Upper lobe of left lung (tissue), 4 donors: ENCODE measurements at regions not wholly inside any gene's neighbourhood (a gene's known extent, or its start where the extent isn't known, plus 50 kb on each side); places are given as distances from the start of the nearest gene placed in this dataset.

Experiments used
- CTCF ChIP-seq, 6 experiments: fragments of 450-650 bp in 4 of 6; fragments of 200-600 bp in 2 of 6; sonication (generic) in 2 of 6; IDR thresholded peaks; one replicate each; pipeline ENCODE4 v1.5.1; 2016 to 2019; ENCODE audit warnings: antibody characterized with exemption in 6 of 6
- POLR2A ChIP-seq, 4 donors: fragments of 450-650 bp; IDR thresholded peaks; one replicate each; pipeline ENCODE4 v1.5.1; 2016 to 2017; ENCODE audit warnings: antibody characterized with exemption in 4 of 4, mild to moderate bottlenecking in 2 of 4
- POLR2AphosphoS5 ChIP-seq, 2 donors: sonication (generic); formaldehyde crosslinking; IDR thresholded peaks; one replicate each; pipeline ENCODE4 v1.5.1; 2017; ENCODE audit warnings: antibody characterized with exemption in 2 of 2

- TF ChIP-seq CTCF (IDR thresholded peaks at IDR 0.05) = no peak
- TF ChIP-seq POLR2AphosphoS5 (IDR thresholded peaks at IDR 0.05) = no peak
- TF ChIP-seq POLR2A (IDR thresholded peaks at IDR 0.05) = no peak
These were observed 229.1 kb upstream of the TRPC7 start for GRCh38 chr5:136594416-136594815.
